Breast epithelium (tissue), 4 donors: ENCODE measurements at regions not wholly inside any gene's neighbourhood (a gene's known extent, or its start where the extent isn't known, plus 50 kb on each side); places are given as distances from the start of the nearest gene placed in this dataset.

ENCODE experiments used
- DNase-seq, 2 donors: peaks; one replicate each; pipeline ENCODE4 v3.0.0-alpha.2; 2019; ENCODE audit warnings: low spot score in 2 of 2
- H3K27ac ChIP-seq, 2 donors: fragments of 200-600 bp; sonication (generic) in 1 of 2; one replicate each; pipeline ENCODE4 v1.5.1; 2016 to 2019; ENCODE audit warnings: mild to moderate bottlenecking in 1 of 2
- H3K27me3 ChIP-seq, 2 donors: fragments of 200-600 bp; sonication (generic) in 1 of 2; one replicate each; pipeline versions ENCODE4 v1.5.1 to v1.6.0; 2017 to 2019; ENCODE audit warnings: control low read depth in 1 of 2, mild to moderate bottlenecking in 1 of 2
- H3K36me3 ChIP-seq: fragments of 200-600 bp; one replicate; pipeline ENCODE4 v1.5.1; 2019
- H3K4me1 ChIP-seq, 2 donors: fragments of 200-600 bp; sonication (generic); one replicate each; pipeline ENCODE4 v1.5.1; 2016 to 2019; ENCODE audit warnings: control low read depth in 1 of 2
- H3K4me3 ChIP-seq, 3 donors: fragments of 200-600 bp; sonication (generic); 1 replicate in 2 of 3; 2 replicates in 1 of 3; pipeline ENCODE4 v1.5.1; 2016 to 2019; ENCODE audit warnings: mild to moderate bottlenecking in 3 of 3, moderate library complexity in 2 of 3
- H3K9me3 ChIP-seq, 2 donors: fragments of 200-600 bp; sonication (generic) in 1 of 2; one replicate each; pipeline ENCODE4 v1.5.1; 2016 to 2019; ENCODE audit warnings: control low read depth in 1 of 2
- CTCF ChIP-seq, 3 donors: fragments of 450-650 bp; IDR thresholded peaks; one replicate each; pipeline ENCODE4 v1.5.1; 2016 to 2017; ENCODE audit warnings: antibody characterized with exemption in 3 of 3, mild to moderate bottlenecking in 3 of 3, moderate library complexity in 3 of 3
- POLR2A ChIP-seq: fragments of 450-650 bp; IDR thresholded peaks from one replicate; pipeline ENCODE4 v1.6.1; 2016; ENCODE audit warnings: antibody characterized with exemption, mild to moderate bottlenecking, moderate library complexity
- POLR2AphosphoS5 ChIP-seq, 3 donors: sonication (generic); formaldehyde crosslinking; IDR thresholded peaks; one replicate each; pipeline ENCODE4 v1.6.1; 2017; ENCODE audit warnings: antibody characterized with exemption in 3 of 3
- intact Hi-C: fragments of 100-400 bp; cut with DNase I; formaldehyde crosslinking; loops from one replicate; pipeline ENCODE4 v1.15.1; 2023; ENCODE audit warnings: low total_unique reads

GRCh38 chrX:114152801-114153200, 431.1 kb upstream of the HTR2C start:
- DNase-seq: no peak
- H3K27ac ChIP-seq: no peak overlapping the region
- TF ChIP-seq CTCF (IDR thresholded peaks at IDR 0.05): no peak
- TF ChIP-seq POLR2AphosphoS5 (IDR thresholded peaks at IDR 0.05): no peak
- no peak for TF ChIP-seq POLR2A
- peaks cover 0 to 11% of the 10 kb centered on the region in 2 donors for H3K27me3 ChIP-seq
- intact Hi-C loops: no loop called here
- no peaks in the 10 kb centered on the region for H3K9me3 ChIP-seq
- no peaks in the 10 kb centered on the region for H3K4me1 ChIP-seq
- no peaks in the 10 kb centered on the region for H3K36me3 ChIP-seq
- no peak overlapping the region for H3K4me3 ChIP-seq

- no peaks in the 10 kb centered on the region for H3K36me3 ChIP-seq
- no peak overlapping the region for H3K27ac ChIP-seq
- TF ChIP-seq CTCF (IDR thresholded peaks at IDR 0.05): no peak
- no peak for TF ChIP-seq POLR2AphosphoS5 (IDR thresholded peaks at IDR 0.05)
- no peak for TF ChIP-seq POLR2A
- peaks cover 0 to 11% of the 10 kb centered on the region in 2 donors for H3K27me3 ChIP-seq
- no peaks in the 10 kb centered on the region for H3K9me3 ChIP-seq
- no peak overlapping the region for H3K4me3 ChIP-seq
- no peak for DNase-seq
- intact Hi-C loops: no loop called here
- H3K4me1 ChIP-seq: no peaks in the 10 kb centered on the region
Observed at GRCh38 chrX:114152130-114152529, 431.8 kb upstream of the HTR2C start.

- no peak overlapping the region for H3K4me3 ChIP-seq
- no peak overlapping the region for H3K27ac ChIP-seq
- intact Hi-C loops: no loop called here
- no peaks in the 10 kb centered on the region for H3K4me1 ChIP-seq
- no peaks in the 10 kb centered on the region for H3K36me3 ChIP-seq
- no peak for TF ChIP-seq POLR2AphosphoS5 (IDR thresholded peaks at IDR 0.05)
- no peak for TF ChIP-seq CTCF (IDR thresholded peaks at IDR 0.05)
- no peak for TF ChIP-seq POLR2A
- H3K9me3 ChIP-seq: no peaks in the 10 kb centered on the region
- peaks cover 0 to 4% of the 10 kb centered on the region in 2 donors for H3K27me3 ChIP-seq
- no peak for DNase-seq
Observed at GRCh38 chrX:114134465-114134864, 449.4 kb upstream of the HTR2C start.

- H3K27ac ChIP-seq: no peak overlapping the region
- H3K27me3 ChIP-seq: peaks cover 0 to 21% of the 10 kb centered on the region in 2 donors
- H3K4me1 ChIP-seq: no peaks in the 10 kb centered on the region
- H3K9me3 ChIP-seq: no peaks in the 10 kb centered on the region
- H3K4me3 ChIP-seq: no peak overlapping the region
- TF ChIP-seq POLR2A (no peak), POLR2AphosphoS5 (IDR thresholded peaks at IDR 0.05) (no peak)
- DNase-seq: no peak
- no peaks in the 10 kb centered on the region for H3K36me3 ChIP-seq
- intact Hi-C loops: no loop called here
Observed at GRCh38 chrX:114127411-114128025, 456.4 kb upstream of the HTR2C start.

GRCh38 chrX:114127005-114127404, 456.9 kb upstream of the HTR2C start:
- intact Hi-C loops: no loop called here
- no peaks in the 10 kb centered on the region for H3K9me3 ChIP-seq
- H3K36me3 ChIP-seq: no peaks in the 10 kb centered on the region

More at GRCh38 chrX:114127005-114127404, 456.9 kb upstream of the HTR2C start:
- H3K4me1 ChIP-seq: no peaks in the 10 kb centered on the region
- H3K27ac ChIP-seq: no peak overlapping the region
- no peak for TF ChIP-seq POLR2A
- no peak for TF ChIP-seq CTCF (IDR thresholded peaks at IDR 0.05)
- no peak for TF ChIP-seq POLR2AphosphoS5 (IDR thresholded peaks at IDR 0.05)
- no peak overlapping the region for H3K4me3 ChIP-seq
- peaks cover 0 to 21% of the 10 kb centered on the region in 2 donors for H3K27me3 ChIP-seq
- no peak for DNase-seq
